Brain microvascular endothelial cell (primary cell): ENCODE measurements at regions not wholly inside any gene's neighbourhood (a gene's known extent, or its start where the extent isn't known, plus 50 kb on each side); places are given as distances from the start of the nearest gene placed in this dataset.

Source experiments
- DNase-seq: peaks from one replicate; pipeline ENCODE4 v3.0.0-alpha.2; 2020
- H3K27ac ChIP-seq: fragments of 250-450 bp; sonication (Bioruptor Pico); 2 replicates; pipeline ENCODE4 v1.5.1; 2020; ENCODE audit warnings: mild to moderate bottlenecking, moderate library complexity
- H3K27me3 ChIP-seq: fragments of 250-450 bp; sonication (Bioruptor Pico); replicated peaks from 2 replicates; pipeline ENCODE4 v1.5.1; 2020; ENCODE audit warnings: mild to moderate bottlenecking
- H3K36me3 ChIP-seq: fragments of 250-450 bp; sonication (Bioruptor Pico); replicated peaks from 2 replicates; pipeline ENCODE4 v1.5.1; 2020; ENCODE audit warnings: mild to moderate bottlenecking
- H3K4me3 ChIP-seq: 2 replicates; pipeline ENCODE4 v1.5.1; 2011; ENCODE audit warnings: low read depth, mild to moderate bottlenecking, control low read depth, low read length, moderate library complexity
- in situ Hi-C: cut with HindIII; loops from 2 replicates; pipeline ENCODE4 v1.10.0; 2017; ENCODE audit warnings: low sequenced_read_pairs, low pct_ligation_motif_present
- TF ChIP-seq, protein P1 (sequence below): IDR thresholded peaks from 2 replicates; pipeline ENCODE4 v1.5.1; 2011; ENCODE audit warnings: low read depth, mild to moderate bottlenecking, moderate library complexity, low read length, control low read depth, inconsistent platforms; ENCODE audit errors: missing control alignments

DNA sequence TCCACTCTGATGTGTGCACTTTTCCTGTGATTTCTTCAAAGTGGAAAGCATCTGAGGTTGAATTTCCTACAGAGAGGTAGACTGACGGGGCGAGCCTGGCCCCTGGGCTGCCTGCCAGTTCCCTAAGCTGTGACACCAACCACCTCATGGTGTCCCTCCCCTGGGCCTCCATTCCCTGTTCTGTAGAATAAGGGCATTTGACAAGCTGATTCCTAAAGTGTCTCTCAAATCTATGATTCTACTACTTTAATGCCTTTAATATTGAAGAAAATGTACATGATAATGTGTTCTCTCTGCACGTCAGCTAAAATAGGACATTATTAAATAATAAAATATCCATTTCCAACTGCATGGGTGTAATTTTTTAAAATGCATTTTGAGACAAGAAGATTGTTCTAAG is 105.1 kb downstream of the SEC61G start:
- no peak for DNase-seq
- in situ Hi-C loops, result no loop called here
- Histone ChIP-seq H3K27ac (no peak overlapping the region), H3K36me3 (no peaks in the 10 kb centered on the region), H3K27me3 (no peaks in the 10 kb centered on the region), H3K4me3 (no peak overlapping the region)
- TF ChIP-seq, protein P1, sequence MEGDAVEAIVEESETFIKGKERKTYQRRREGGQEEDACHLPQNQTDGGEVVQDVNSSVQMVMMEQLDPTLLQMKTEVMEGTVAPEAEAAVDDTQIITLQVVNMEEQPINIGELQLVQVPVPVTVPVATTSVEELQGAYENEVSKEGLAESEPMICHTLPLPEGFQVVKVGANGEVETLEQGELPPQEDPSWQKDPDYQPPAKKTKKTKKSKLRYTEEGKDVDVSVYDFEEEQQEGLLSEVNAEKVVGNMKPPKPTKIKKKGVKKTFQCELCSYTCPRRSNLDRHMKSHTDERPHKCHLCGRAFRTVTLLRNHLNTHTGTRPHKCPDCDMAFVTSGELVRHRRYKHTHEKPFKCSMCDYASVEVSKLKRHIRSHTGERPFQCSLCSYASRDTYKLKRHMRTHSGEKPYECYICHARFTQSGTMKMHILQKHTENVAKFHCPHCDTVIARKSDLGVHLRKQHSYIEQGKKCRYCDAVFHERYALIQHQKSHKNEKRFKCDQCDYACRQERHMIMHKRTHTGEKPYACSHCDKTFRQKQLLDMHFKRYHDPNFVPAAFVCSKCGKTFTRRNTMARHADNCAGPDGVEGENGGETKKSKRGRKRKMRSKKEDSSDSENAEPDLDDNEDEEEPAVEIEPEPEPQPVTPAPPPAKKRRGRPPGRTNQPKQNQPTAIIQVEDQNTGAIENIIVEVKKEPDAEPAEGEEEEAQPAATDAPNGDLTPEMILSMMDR, result no peak

DNA sequence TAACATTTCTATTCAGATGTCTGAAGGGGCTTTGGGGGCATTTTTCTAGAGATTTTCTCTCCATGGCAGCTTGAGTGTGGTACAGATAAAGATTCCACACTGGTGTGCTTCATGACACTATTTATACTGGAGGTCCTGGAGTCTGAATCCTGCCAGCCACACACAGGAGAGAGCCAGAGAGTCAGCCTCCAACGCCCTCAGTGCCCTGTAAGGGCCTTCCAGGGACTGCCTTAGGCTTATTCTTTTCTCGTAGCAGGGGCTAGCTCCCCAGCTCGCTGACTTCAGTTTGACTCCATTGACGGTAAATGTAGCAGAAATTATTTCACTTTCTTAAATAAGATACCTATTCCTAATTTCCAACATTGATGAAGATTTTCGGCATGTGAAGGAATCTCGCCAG is 100.9 kb downstream of the VSTM2A start:
- Histone ChIP-seq H3K27me3 (no peaks in the 10 kb centered on the region), H3K27ac (no peak overlapping the region), H3K36me3 (no peaks in the 10 kb centered on the region), H3K4me3 (no peak overlapping the region)
- DNase-seq, result no peak
- TF ChIP-seq, protein P1, result no peak
- in situ Hi-C loops, result no loop called here

DNA sequence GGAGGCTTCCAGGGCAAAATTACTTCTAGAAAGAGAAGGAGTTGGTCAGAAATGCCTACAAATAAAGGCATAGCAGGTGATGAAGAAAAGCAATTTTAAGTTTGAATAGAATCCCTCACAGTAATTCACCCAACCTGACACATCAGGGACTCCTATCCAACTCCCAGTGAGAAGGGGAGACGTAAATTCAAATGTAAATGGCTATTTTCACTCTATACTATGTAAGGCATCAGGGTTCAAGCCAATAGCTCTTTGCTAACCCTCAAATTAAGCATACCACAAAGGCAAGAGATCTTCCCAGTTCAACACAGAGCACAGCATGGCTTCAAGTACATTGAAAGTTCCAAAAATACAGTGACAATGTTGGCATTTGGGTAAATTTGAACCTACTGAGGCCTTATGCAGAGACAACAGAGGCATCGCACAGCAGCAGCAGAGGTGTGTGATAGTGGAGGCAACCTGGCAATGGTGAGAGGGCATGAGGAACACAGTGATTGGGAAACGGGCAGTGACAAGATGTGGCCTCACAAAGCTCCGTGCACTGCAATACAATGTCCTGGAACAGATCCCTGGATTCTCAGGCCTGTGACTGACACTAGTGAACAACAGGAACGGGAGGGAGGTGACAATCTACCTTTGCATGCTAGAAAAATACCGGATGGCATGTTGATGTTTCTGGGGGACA is 95.7 kb downstream of the VSTM2A start:
- no peak for DNase-seq
- no peak overlapping the region for H3K4me3 ChIP-seq
- TF ChIP-seq, protein P1, result no peak
- H3K36me3 ChIP-seq, result no peaks in the 10 kb centered on the region
- no peaks in the 10 kb centered on the region for H3K27me3 ChIP-seq
- H3K27ac ChIP-seq, result no peak overlapping the region
- in situ Hi-C loops, result no loop called here

DNA sequence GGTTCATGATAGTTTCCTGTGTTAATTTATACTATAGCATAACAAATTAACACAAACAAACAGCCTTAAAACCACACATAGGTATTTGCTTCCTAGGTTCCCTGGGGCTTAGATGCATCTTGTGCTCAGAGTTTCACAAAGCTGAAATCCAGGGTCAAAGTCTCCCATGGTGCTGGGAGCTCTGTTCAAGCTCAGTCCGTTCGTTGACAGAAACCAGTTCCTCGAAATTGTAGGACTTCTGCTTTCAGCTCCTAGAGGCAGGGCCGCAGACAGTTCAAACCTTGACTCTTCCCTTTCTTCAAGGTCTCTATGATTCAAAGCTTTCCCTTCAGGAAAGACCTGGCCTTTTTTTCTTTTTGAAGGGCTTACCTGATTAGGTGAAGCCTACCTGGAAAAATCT is 90.5 kb downstream of the VSTM2A start:
- Histone ChIP-seq H3K27ac (no peak overlapping the region), H3K36me3 (no peaks in the 10 kb centered on the region), H3K27me3 (no peaks in the 10 kb centered on the region), H3K4me3 (no peak overlapping the region)
- TF ChIP-seq, protein P1, result no peak
- no peak for DNase-seq
- in situ Hi-C loops, result no loop called here

DNA sequence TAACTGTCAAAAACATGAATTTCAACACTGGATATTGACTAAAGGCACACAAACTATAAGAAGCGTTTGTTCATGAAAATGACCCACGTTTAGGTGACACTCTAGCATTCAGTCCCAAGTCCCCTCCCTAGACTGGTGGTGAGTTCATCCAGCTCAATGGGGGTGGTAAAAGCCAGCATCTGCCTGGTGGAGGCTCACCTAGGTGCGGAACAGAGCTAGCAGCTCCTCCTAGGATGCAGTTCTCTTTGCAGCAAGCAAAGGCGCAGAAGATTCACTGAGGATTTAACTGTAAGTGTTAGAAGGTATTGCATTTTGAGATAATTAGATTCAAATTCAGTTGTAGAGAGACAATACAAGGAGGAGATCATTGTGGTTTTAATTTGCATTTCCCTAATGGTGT is 87.6 kb downstream of the VSTM2A start:
- H3K36me3 ChIP-seq, result no peaks in the 10 kb centered on the region
- no peaks in the 10 kb centered on the region for H3K27me3 ChIP-seq
- in situ Hi-C loops, result no loop called here
- DNase-seq, result no peak
- TF ChIP-seq, protein P1, result no peak
- H3K27ac ChIP-seq, result no peak overlapping the region
- no peak overlapping the region for H3K4me3 ChIP-seq
